NAMALWA (cell line): ENCODE measurements at regions not wholly inside any gene's neighbourhood (a gene's known extent, or its start where the extent isn't known, plus 50 kb on each side); places are given as distances from the start of the nearest gene placed in this dataset.
"Not testable (repeated sequence)": the region's sequence is repeated elsewhere in the genome, so short reads cannot be mapped to it uniquely, and the experiment has no call there.

Source experiments
- DNase-seq: peaks from one replicate; pipeline ENCODE4 v3.0.0-alpha.2; 2015; ENCODE audit warnings: low spot score

- DNase-seq = no peak
Observed at GRCh38 chr4:152063621-152064240, 302.9 kb upstream of the GATB start.

GRCh38 chr4:152062936-152063620 is 302.3 kb upstream of the GATB start:
- DNase-seq = no peak

GRCh38 chr4:152054731-152055130 is 293.9 kb upstream of the GATB start:
- DNase-seq = no peak

GRCh38 chr4:152052451-152053057 is 291.7 kb upstream of the GATB start:
- peak; percentile 6 for DNase-seq

GRCh38 chr4:152051332-152051731 is 290.5 kb upstream of the GATB start:
- not testable (repeated sequence) for DNase-seq

GRCh38 chr4:152050106-152050505 is 289.3 kb upstream of the GATB start:
- no peak for DNase-seq

GRCh38 chr4:152047451-152047850 is 286.6 kb upstream of the GATB start:
- DNase-seq = no peak

GRCh38 chr4:152045807-152046571 is 285.2 kb upstream of the GATB start:
- no peak for DNase-seq

- DNase-seq = no peak
Observed at GRCh38 chr4:152045449-152045806, 284.6 kb upstream of the GATB start.

GRCh38 chr4:152044331-152045036 is 283.7 kb upstream of the GATB start:
- no peak for DNase-seq

- DNase-seq = no peak
Observed at GRCh38 chr4:152041295-152041694, 280.5 kb upstream of the GATB start.

GRCh38 chr4:152039691-152040090 is 278.9 kb upstream of the GATB start:
- DNase-seq = no peak

- DNase-seq = no peak
Observed at GRCh38 chr4:152039023-152039481, 278.2 kb upstream of the GATB start.

- no peak for DNase-seq
Observed at GRCh38 chr4:152038238-152038637, 277.4 kb upstream of the GATB start.

- DNase-seq = no peak
Observed at GRCh38 chr4:152037435-152037834, 276.6 kb upstream of the GATB start.

GRCh38 chr4:152033621-152034020 is 272.8 kb upstream of the GATB start:
- no peak for DNase-seq

- no peak for DNase-seq
Observed at GRCh38 chr4:152032722-152033131, 271.9 kb upstream of the GATB start.

GRCh38 chr4:152029631-152030030 is 268.8 kb upstream of the GATB start:
- DNase-seq = no peak

GRCh38 chr4:152028131-152028530 is 267.3 kb upstream of the GATB start:
- DNase-seq = no peak

GRCh38 chr4:152024881-152025280 is 264.1 kb upstream of the GATB start:
- DNase-seq = no peak

- no peak for DNase-seq
Observed at GRCh38 chr4:152023674-152024073, 262.9 kb upstream of the GATB start.

- DNase-seq = no peak
Observed at GRCh38 chr4:152022543-152022942, 261.7 kb upstream of the GATB start.
